ENCODE measurements at regions not wholly inside any gene's neighbourhood (a gene's known extent, or its start where the extent isn't known, plus 50 kb on each side); places are given as distances from the start of the nearest gene placed in this dataset.

DNA sequence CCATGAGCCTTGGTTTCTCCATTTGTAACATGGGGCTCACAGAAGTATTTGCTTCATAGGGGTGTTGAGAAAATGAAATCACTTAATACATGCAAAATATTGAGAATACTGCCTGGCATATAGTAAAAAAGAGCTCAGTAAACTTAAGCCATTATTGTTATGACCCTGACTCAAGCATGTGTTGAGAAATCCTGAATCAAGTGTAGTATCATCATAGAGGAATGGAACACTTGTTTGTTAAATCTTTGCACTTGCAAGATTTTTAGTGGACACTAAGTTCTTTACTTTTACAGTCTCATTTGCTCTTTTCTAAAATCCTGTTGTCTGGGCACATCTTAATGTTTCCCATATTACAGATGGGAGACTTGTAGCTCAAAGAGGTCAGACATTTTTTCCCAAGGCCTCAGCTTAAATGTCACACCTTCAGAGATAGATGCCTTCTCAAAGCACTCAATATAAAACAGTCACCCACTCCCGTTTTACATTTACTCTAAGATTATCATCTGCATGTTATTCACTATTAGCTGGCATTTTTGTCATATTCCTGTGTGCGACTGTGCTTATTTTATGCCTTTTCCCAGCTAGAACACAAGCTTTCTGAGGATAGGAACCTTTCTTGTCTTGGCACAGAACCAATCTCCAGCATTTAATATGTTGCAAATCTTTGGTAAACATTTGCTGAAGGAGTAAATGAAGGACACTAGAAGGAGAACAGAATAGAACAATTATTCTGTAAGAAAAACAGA, 250.0 kb upstream of the TNC start:
- TF ChIP-seq, protein P1, sequence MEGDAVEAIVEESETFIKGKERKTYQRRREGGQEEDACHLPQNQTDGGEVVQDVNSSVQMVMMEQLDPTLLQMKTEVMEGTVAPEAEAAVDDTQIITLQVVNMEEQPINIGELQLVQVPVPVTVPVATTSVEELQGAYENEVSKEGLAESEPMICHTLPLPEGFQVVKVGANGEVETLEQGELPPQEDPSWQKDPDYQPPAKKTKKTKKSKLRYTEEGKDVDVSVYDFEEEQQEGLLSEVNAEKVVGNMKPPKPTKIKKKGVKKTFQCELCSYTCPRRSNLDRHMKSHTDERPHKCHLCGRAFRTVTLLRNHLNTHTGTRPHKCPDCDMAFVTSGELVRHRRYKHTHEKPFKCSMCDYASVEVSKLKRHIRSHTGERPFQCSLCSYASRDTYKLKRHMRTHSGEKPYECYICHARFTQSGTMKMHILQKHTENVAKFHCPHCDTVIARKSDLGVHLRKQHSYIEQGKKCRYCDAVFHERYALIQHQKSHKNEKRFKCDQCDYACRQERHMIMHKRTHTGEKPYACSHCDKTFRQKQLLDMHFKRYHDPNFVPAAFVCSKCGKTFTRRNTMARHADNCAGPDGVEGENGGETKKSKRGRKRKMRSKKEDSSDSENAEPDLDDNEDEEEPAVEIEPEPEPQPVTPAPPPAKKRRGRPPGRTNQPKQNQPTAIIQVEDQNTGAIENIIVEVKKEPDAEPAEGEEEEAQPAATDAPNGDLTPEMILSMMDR (IDR thresholded peaks at IDR 0.05; ENCODE audit: insufficient read depth, low read length, poor library complexity, severe bottlenecking): no peak
- TF ChIP-seq EZH2phosphoT487 (conservative IDR thresholded peaks at IDR 0.05; ENCODE audit: low read length): no peak
